Esophagus squamous epithelium (tissue), 5 donors: ENCODE measurements at regions not wholly inside any gene's neighbourhood (a gene's known extent, or its start where the extent isn't known, plus 50 kb on each side); places are given as distances from the start of the nearest gene placed in this dataset.
"Not testable (repeated sequence)": the region's sequence is repeated elsewhere in the genome, so short reads cannot be mapped to it uniquely, and the experiment has no call there.

ENCODE experiments used
- DNase-seq: peaks from one replicate; lab custom pipeline; 2025; lab: John Stamatoyannopoulos, UW
- H3K27ac ChIP-seq, 4 donors: fragments of 200-600 bp; sonication (generic); one replicate each; pipeline ENCODE4 v1.5.1; 2016 to 2019; ENCODE audit warnings: mild to moderate bottlenecking in 1 of 4
- H3K27me3 ChIP-seq, 4 donors: fragments of 200-600 bp; sonication (generic); 1 replicate in 3 of 4; 2 replicates in 1 of 4; pipeline versions ENCODE4 v1.5.1 to v1.6.0; 2017 to 2021; ENCODE audit warnings: antibody characterized with exemption in 1 of 4
- H3K36me3 ChIP-seq, 3 donors: fragments of 200-600 bp; sonication (generic); one replicate each; pipeline ENCODE4 v1.5.1; 2016 to 2019
- H3K4me1 ChIP-seq, 3 donors: fragments of 200-600 bp; sonication (generic); one replicate each; pipeline ENCODE4 v1.5.1; 2017 to 2019
- H3K4me3 ChIP-seq, 4 donors: fragments of 200-600 bp; sonication (generic); 1 replicate in 3 of 4; 2 replicates in 1 of 4; pipeline ENCODE4 v1.5.1; 2016 to 2019; ENCODE audit warnings: mild to moderate bottlenecking in 2 of 4, moderate library complexity in 1 of 4
- H3K9me3 ChIP-seq, 3 donors: fragments of 200-600 bp; sonication (generic); one replicate each; pipeline ENCODE4 v1.5.1; 2016 to 2019
- POLR2A ChIP-seq, 4 donors: fragments of 450-650 bp; IDR thresholded peaks; one replicate each; pipeline ENCODE4 v1.6.1; 2017; ENCODE audit warnings: antibody characterized with exemption in 4 of 4, mild to moderate bottlenecking in 4 of 4, moderate library complexity in 3 of 4
- WGBS, 2 donors: methylation state at CpG; one replicate each; pipeline ENCODE4 v1.1.5; 2018; 5-methylcytosine and 5-hydroxymethylcytosine counted together
- intact Hi-C: fragments of 100-400 bp; cut with DNase I; formaldehyde crosslinking; loops from one replicate; pipeline ENCODE4 v1.15.0; 2022
- TF ChIP-seq, protein P1 (sequence below), 6 experiments: fragments of 450-650 bp in 4 of 6; fragments of 200-600 bp in 2 of 6; sonication (generic) in 2 of 6; IDR thresholded peaks; one replicate each; pipeline ENCODE4 v1.5.1; 2016 to 2019; ENCODE audit warnings: antibody characterized with exemption in 6 of 6, mild to moderate bottlenecking in 4 of 6, moderate library complexity in 4 of 6
- donor health status: DM: yes; HTN: yes; CAD: no.

DNA sequence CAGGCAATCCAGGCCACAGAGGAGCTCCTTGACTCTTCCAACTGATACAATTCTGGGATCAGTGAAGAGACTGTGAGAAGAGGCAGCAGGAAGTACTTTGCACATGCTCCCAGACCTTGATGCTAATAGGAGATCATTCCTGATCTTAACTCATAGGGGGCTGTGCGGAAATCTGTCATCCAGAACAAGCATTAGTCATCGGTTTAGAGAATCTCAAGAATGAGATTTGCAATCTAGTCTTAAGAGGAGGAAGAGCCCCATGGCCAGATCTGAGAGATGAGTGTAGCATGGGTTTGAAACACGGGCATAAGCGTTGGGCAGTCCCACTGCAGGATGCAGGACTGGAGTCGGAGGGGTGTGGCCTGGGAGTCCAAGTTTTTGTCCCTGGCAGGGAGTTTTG is 1081.1 kb downstream of the NAALADL2 start:
- 93 to 97% methylated on average over 3 to 4 of the region's 5 CpGs for WGBS, 2 donors
- no peak for DNase-seq
- peaks cover 0 to 19% (median 0%) of the 10 kb centered on the region in 3 donors for H3K9me3 ChIP-seq
- no peaks in the 10 kb centered on the region for H3K27me3 ChIP-seq
- H3K4me3 ChIP-seq = no peak overlapping the region
- H3K36me3 ChIP-seq = no peaks in the 10 kb centered on the region
- no peak for TF ChIP-seq POLR2A (IDR thresholded peaks at IDR 0.05)
- TF ChIP-seq, protein P1, sequence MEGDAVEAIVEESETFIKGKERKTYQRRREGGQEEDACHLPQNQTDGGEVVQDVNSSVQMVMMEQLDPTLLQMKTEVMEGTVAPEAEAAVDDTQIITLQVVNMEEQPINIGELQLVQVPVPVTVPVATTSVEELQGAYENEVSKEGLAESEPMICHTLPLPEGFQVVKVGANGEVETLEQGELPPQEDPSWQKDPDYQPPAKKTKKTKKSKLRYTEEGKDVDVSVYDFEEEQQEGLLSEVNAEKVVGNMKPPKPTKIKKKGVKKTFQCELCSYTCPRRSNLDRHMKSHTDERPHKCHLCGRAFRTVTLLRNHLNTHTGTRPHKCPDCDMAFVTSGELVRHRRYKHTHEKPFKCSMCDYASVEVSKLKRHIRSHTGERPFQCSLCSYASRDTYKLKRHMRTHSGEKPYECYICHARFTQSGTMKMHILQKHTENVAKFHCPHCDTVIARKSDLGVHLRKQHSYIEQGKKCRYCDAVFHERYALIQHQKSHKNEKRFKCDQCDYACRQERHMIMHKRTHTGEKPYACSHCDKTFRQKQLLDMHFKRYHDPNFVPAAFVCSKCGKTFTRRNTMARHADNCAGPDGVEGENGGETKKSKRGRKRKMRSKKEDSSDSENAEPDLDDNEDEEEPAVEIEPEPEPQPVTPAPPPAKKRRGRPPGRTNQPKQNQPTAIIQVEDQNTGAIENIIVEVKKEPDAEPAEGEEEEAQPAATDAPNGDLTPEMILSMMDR (IDR thresholded peaks at IDR 0.05) = no peak
- no peaks in the 10 kb centered on the region for H3K4me1 ChIP-seq
- intact Hi-C loops = no loop called here
- H3K27ac ChIP-seq = no peak overlapping the region

DNA sequence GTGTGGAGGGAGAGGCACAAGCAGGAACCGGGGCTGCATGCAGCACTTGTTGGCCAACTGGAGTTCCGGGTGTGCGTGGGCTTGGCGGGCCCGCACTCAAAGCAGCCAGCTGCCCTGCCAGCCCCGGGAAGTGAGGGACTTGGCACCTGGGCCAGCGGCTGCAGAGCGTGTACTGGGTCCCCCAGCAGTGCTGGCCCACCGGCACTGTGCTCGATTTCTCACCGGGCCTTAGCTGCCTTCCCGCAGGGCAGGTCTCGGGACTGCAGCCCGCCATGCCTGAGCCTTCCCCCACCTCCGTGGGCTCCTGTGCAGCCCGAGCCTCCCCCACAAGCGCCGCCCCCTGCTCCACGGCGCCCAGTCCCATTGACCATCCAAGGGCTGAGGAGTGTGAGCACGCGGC is 1078.2 kb downstream of the NAALADL2 start:
- 80 to 93% methylated on average over 3 of the region's 22 CpGs for WGBS, 2 donors
- H3K4me1 ChIP-seq, H3K36me3 ChIP-seq, H3K4me3 ChIP-seq, intact Hi-C loops, H3K27me3 ChIP-seq, DNase-seq, H3K27ac ChIP-seq: not testable (repeated sequence)
- peaks cover 0 to 19% (median 0%) of the 10 kb centered on the region in 3 donors for H3K9me3 ChIP-seq

GRCh38 chr3:175932586-175932985 is 1073.5 kb downstream of the NAALADL2 start:
- peaks cover 0 to 17% (median 0%) of the 10 kb centered on the region in 3 donors for H3K9me3 ChIP-seq
- TF ChIP-seq, protein P1 (IDR thresholded peaks at IDR 0.05) = no peak
- TF ChIP-seq POLR2A (IDR thresholded peaks at IDR 0.05) = no peak

GRCh38 chr3:175919133-175919532 is 1060.0 kb downstream of the NAALADL2 start:
- DNase-seq = no peak
- Histone ChIP-seq H3K4me1 (no peaks in the 10 kb centered on the region), H3K4me3 (no peak overlapping the region), H3K9me3 (peaks cover 0 to 6% (median 0%) of the 10 kb centered on the region in 3 donors), H3K36me3 (no peaks in the 10 kb centered on the region), H3K27me3 (no peaks in the 10 kb centered on the region), H3K27ac (no peak overlapping the region)
- intact Hi-C loops = no loop called here
- no peak for TF ChIP-seq POLR2A (IDR thresholded peaks at IDR 0.05)
- TF ChIP-seq, protein P1 (IDR thresholded peaks at IDR 0.05) = no peak

More at GRCh38 chr3:175932586-175932985, 1073.5 kb downstream of the NAALADL2 start:
- DNase-seq = no peak
- no peak overlapping the region for H3K27ac ChIP-seq
- no peaks in the 10 kb centered on the region for H3K36me3 ChIP-seq
- intact Hi-C loops = no loop called here
- H3K4me1 ChIP-seq = no peaks in the 10 kb centered on the region
- H3K4me3 ChIP-seq = no peak overlapping the region
- H3K27me3 ChIP-seq = no peaks in the 10 kb centered on the region

DNA sequence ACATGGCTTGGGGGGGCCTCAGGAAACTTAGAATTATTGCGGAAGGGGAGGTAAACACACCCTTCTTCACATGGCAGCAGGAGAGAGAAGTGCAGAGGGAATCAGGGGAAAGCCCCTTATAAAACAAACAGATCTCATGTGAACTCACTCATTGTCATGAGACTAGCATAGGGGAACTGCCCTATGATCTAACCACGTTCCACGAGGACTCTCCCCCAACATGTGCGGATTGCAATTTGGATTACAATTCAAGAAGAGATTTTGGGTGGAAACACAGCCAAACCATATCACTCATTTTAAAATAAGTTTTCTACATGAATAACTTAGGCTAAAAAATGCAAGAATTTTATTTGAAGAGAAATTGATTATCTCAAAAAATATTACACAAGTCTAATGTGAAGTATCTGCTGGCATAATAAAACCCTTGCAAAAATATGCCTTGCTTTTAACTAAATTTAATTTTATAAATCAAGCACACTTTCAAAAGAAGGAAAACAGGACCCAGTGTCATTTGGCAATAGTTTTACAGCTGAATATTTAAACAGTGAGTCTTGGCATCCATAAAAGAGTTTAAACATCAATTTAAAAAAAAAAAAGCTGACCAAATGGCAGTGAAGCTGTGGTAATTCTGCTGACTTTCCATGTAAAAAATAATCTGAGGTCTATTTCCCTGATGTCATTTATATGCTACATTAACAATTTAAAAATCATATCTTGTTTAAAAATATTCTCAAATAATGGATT is 1057.2 kb downstream of the NAALADL2 start:
- WGBS, 2 donors = 60 to 68% methylated on average over 4 of the region's 4 CpGs
- Histone ChIP-seq H3K27me3 (no peaks in the 10 kb centered on the region), H3K9me3 (peaks cover 0 to 6% (median 0%) of the 10 kb centered on the region in 3 donors), H3K4me1 (no peaks in the 10 kb centered on the region), H3K36me3 (no peaks in the 10 kb centered on the region), H3K4me3 (no peak overlapping the region), H3K27ac (no peak overlapping the region)
- intact Hi-C loops = no loop called here
- TF ChIP-seq POLR2A (IDR thresholded peaks at IDR 0.05) = no peak
- TF ChIP-seq, protein P1 (IDR thresholded peaks at IDR 0.05) = no peak
- DNase-seq = no peak
